ENCODE measurements at regions not wholly inside any gene's neighbourhood (a gene's known extent, or its start where the extent isn't known, plus 50 kb on each side); places are given as distances from the start of the nearest gene placed in this dataset.

DNA sequence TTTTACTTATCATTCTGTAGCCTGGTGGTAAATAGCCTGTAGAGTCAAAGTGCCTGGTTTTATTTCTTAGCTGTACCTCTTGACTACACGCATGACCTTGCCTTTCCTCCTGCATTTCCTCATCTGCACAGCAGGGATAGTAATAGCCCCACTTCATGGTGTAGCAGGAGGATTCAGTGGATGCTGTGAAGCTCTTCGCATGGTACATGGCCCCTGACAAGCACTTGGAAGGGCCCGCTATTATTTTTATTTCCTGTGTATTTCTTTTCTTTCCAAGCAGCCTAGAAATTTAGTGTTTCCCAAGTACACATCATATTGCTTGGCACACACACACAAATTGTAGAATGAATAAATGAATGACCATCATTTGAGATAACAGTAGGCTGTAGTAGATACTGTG, 547.2 kb downstream of the CDH26 start:
- Histone ChIP-seq H3K4me2 (no peak overlapping the region), H3K4me3 (ENCODE audit: low read depth in 2 of 2, low read length in 1 of 2) (no peak overlapping the region), H2AFZ (ENCODE audit: low read depth) (no peak overlapping the region), H3K9ac (no peak overlapping the region), H3K27me3 (ENCODE audit: insufficient read depth) (no peaks in the 10 kb centered on the region), H3K9me2 (no peaks in the 10 kb centered on the region), H3K79me2 (ENCODE audit: insufficient read depth) (no peaks in the 10 kb centered on the region), H3K36me3 (replicated peaks in 1 of 2; ENCODE audit: control insufficient read depth in 1 of 2, insufficient read depth in 2 of 2, low read length in 1 of 2) (no peaks in the 10 kb centered on the region), H3K27ac (ENCODE audit: low read depth in 2 of 2, low read length in 1 of 2) (no peak overlapping the region), H4K20me1 (ENCODE audit: insufficient read depth) (no peaks in the 10 kb centered on the region), H3K4me1 (ENCODE audit: control insufficient read depth in 1 of 2, insufficient read depth in 2 of 2, low read depth in 1 of 2, low read length in 1 of 2) (no peaks in the 10 kb centered on the region), H3K9me3 (no peaks in the 10 kb centered on the region), H3F3A (replicated peaks; ENCODE audit: insufficient read depth) (no peaks in the 10 kb centered on the region)
- ChIA-PET CTCF (interaction anchor here (1.1 kb wide), 1 partner anchor 448 kb away, joined by 3 read pairs; no protein-coding TSS in a partner anchor), POLR2A (no interaction called here)
- WGBS (ENCODE audit: low lambda C conversion rate) = 9% methylated on average over 3 of the region's 3 CpGs
- TF ChIP-seq MXI1 (IDR thresholded peaks at IDR 0.05; ENCODE audit: low read depth, low read length) = no peak
- TF ChIP-seq YY1 (IDR thresholded peaks at IDR 0.05; ENCODE audit: low read depth) = no peak
- TF ChIP-seq CHD2 (IDR thresholded peaks at IDR 0.05; ENCODE audit: low read length, partially characterized antibody) = no peak
- no peak for TF ChIP-seq FOSL2 (IDR thresholded peaks at IDR 0.05; ENCODE audit: borderline replicate concordance, low read depth)
- no peak for TF ChIP-seq SIN3A (IDR thresholded peaks at IDR 0.05; ENCODE audit: borderline replicate concordance, low read depth, low read length)
- TF ChIP-seq, protein P1, sequence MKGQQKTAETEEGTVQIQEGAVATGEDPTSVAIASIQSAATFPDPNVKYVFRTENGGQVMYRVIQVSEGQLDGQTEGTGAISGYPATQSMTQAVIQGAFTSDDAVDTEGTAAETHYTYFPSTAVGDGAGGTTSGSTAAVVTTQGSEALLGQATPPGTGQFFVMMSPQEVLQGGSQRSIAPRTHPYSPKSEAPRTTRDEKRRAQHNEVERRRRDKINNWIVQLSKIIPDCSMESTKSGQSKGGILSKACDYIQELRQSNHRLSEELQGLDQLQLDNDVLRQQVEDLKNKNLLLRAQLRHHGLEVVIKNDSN (IDR thresholded peaks at IDR 0.05; ENCODE audit: borderline replicate concordance, low read depth) = no peak
- DNase-seq = no peak

DNA sequence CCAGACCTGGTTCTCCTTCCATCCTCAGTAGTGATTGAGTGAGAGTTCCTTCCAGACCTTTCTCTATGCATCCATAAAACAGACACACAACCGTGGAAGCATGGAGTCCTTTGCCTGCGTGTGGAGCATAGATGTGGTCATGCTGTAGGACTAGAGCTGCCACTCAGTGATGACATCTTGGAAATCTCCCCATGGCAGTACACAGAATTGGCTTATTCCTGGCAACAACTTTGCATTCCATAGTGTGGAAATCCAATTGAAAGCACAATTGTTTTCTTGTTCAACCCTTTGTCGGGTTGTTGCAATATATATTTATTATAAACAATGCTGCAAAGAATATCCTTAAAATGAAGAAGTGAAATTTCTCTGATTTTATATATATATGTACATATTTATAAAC, 547.8 kb downstream of the CDH26 start:
- no peak overlapping the region for H2AFZ ChIP-seq (ENCODE audit: low read depth)
- no peaks in the 10 kb centered on the region for H3F3A ChIP-seq (replicated peaks; ENCODE audit: insufficient read depth)
- POLR2A ChIA-PET = no interaction called here
- no peak overlapping the region for H3K4me2 ChIP-seq
- CTCF ChIA-PET = interaction anchor here (1.1 kb wide), 1 partner anchor 449 kb away, joined by 3 read pairs; no protein-coding TSS in a partner anchor
- no peaks in the 10 kb centered on the region for H3K27me3 ChIP-seq (ENCODE audit: insufficient read depth)
- H4K20me1 ChIP-seq (ENCODE audit: insufficient read depth) = no peaks in the 10 kb centered on the region
- no peak for DNase-seq
- WGBS (ENCODE audit: low lambda C conversion rate) = 57% methylated on average over 3 of the region's 3 CpGs
- H3K4me1 ChIP-seq (ENCODE audit: control insufficient read depth in 1 of 2, insufficient read depth in 2 of 2, low read depth in 1 of 2, low read length in 1 of 2) = no peaks in the 10 kb centered on the region
- H3K4me3 ChIP-seq (ENCODE audit: low read depth in 2 of 2, low read length in 1 of 2) = no peak overlapping the region
- H3K27ac ChIP-seq (ENCODE audit: low read depth in 2 of 2, low read length in 1 of 2) = no peak overlapping the region
- no peaks in the 10 kb centered on the region for H3K9me3 ChIP-seq
- H3K79me2 ChIP-seq (ENCODE audit: insufficient read depth) = no peaks in the 10 kb centered on the region
- H3K9ac ChIP-seq = no peak overlapping the region
- H3K9me2 ChIP-seq = no peaks in the 10 kb centered on the region
- no peak for TF ChIP-seq RAD21 (IDR thresholded peaks at IDR 0.05; ENCODE audit: low read length)
- TF ChIP-seq, protein P2, sequence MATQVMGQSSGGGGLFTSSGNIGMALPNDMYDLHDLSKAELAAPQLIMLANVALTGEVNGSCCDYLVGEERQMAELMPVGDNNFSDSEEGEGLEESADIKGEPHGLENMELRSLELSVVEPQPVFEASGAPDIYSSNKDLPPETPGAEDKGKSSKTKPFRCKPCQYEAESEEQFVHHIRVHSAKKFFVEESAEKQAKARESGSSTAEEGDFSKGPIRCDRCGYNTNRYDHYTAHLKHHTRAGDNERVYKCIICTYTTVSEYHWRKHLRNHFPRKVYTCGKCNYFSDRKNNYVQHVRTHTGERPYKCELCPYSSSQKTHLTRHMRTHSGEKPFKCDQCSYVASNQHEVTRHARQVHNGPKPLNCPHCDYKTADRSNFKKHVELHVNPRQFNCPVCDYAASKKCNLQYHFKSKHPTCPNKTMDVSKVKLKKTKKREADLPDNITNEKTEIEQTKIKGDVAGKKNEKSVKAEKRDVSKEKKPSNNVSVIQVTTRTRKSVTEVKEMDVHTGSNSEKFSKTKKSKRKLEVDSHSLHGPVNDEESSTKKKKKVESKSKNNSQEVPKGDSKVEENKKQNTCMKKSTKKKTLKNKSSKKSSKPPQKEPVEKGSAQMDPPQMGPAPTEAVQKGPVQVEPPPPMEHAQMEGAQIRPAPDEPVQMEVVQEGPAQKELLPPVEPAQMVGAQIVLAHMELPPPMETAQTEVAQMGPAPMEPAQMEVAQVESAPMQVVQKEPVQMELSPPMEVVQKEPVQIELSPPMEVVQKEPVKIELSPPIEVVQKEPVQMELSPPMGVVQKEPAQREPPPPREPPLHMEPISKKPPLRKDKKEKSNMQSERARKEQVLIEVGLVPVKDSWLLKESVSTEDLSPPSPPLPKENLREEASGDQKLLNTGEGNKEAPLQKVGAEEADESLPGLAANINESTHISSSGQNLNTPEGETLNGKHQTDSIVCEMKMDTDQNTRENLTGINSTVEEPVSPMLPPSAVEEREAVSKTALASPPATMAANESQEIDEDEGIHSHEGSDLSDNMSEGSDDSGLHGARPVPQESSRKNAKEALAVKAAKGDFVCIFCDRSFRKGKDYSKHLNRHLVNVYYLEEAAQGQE (IDR thresholded peaks at IDR 0.05; ENCODE audit: low read depth, low read length) = no peak
- no peak for TF ChIP-seq SMC3 (IDR thresholded peaks at IDR 0.05; ENCODE audit: low read depth, low read length)
- no peak for TF ChIP-seq FOSL2 (IDR thresholded peaks at IDR 0.05; ENCODE audit: borderline replicate concordance, low read depth)
- H3K36me3 ChIP-seq (replicated peaks in 1 of 2; ENCODE audit: control insufficient read depth in 1 of 2, insufficient read depth in 2 of 2, low read length in 1 of 2) = no peaks in the 10 kb centered on the region

All from SK-N-SH (cell line).